Psoas muscle (tissue), 7 donors: ENCODE measurements at regions not wholly inside any gene's neighbourhood (a gene's known extent, or its start where the extent isn't known, plus 50 kb on each side); places are given as distances from the start of the nearest gene placed in this dataset.

Experiments
- ATAC-seq, 4 donors: fragments of 200-7000 bp; cut with Tn5 transposase; one replicate each; pipeline ENCODE4 v1.9.1; 2020; ENCODE audit warnings: moderate library complexity in 3 of 4, mild to moderate bottlenecking in 2 of 4
- DNase-seq, 2 donors: peaks; one replicate each; pipeline ENCODE4 v3.0.0-alpha.2; 2020
- H3K27ac ChIP-seq: fragments of 200-600 bp; one replicate; pipeline ENCODE4 v1.8.0; 2022
- H3K27me3 ChIP-seq, 3 donors: fragments of 200-600 bp in 1 of 3; one replicate each; pipeline versions ENCODE4 v1.6.1 to v1.8.0; 2013 to 2022; ENCODE audit warnings: low read length in 2 of 3, mild to moderate bottlenecking in 2 of 3, moderate library complexity in 1 of 3; ENCODE audit not compliant: insufficient read depth in 3 of 3
- H3K36me3 ChIP-seq, 2 donors: fragments of 200-600 bp in 1 of 2; one replicate each; pipeline versions ENCODE4 v1.6.1 to v1.8.0; 2013 to 2022; ENCODE audit warnings: low read depth in 1 of 2, mild to moderate bottlenecking in 1 of 2, moderate library complexity in 1 of 2; ENCODE audit not compliant: insufficient read depth in 1 of 2
- H3K4me1 ChIP-seq: fragments of 200-600 bp; one replicate; pipeline ENCODE4 v1.8.0; 2022
- H3K4me3 ChIP-seq: fragments of 200-600 bp; one replicate; pipeline ENCODE4 v1.8.0; 2022; ENCODE audit warnings: mild to moderate bottlenecking
- H3K9me3 ChIP-seq: fragments of 200-600 bp; one replicate; pipeline ENCODE4 v1.8.0; 2022
- WGBS, 3 donors: extraction: QIAGEN DNeasy Blood & Tissue Kit; methylation state at CpG; one replicate each; pipeline versions ENCODE4 v1.1.6 to v1.1.7; 2013; 5-methylcytosine and 5-hydroxymethylcytosine counted together
- intact Hi-C, 2 donors: fragments of 100-400 bp; cut with DNase I; formaldehyde crosslinking; loops; one replicate each; pipeline versions ENCODE4 v1.11.0 to v1.14.2; 2022
- TF ChIP-seq, protein P1 (sequence below): fragments of 200-600 bp; IDR thresholded peaks from one replicate; pipeline ENCODE4 v1.8.0; 2022; ENCODE audit warnings: antibody characterized with exemption
- donor health status: healthy with polysubstance abuse.
- donor health status: DM: no; HTN: no; CAD: no; lungs with moderate emphysema.
- donor health status: Bipolar disorder and iron deficiency.
- donor health status: healthy.
- donor health status: DM: yes; HTN: yes; CAD: no.
- donor health status: DM: no; HTN: no; CAD: no.
- donor health status: DM: yes; HTN: yes; CAD: no.

- Histone ChIP-seq H3K36me3 (no peaks in the 10 kb centered on the region), H3K4me1 (no peaks in the 10 kb centered on the region), H3K9me3 (no peaks in the 10 kb centered on the region), H3K27ac (no peak overlapping the region), H3K27me3 (no peaks in the 10 kb centered on the region), H3K4me3 (no peak overlapping the region)
- intact Hi-C loops, result no loop called here
- DNase-seq (no peak), ATAC-seq (no peak)
- TF ChIP-seq, protein P1, sequence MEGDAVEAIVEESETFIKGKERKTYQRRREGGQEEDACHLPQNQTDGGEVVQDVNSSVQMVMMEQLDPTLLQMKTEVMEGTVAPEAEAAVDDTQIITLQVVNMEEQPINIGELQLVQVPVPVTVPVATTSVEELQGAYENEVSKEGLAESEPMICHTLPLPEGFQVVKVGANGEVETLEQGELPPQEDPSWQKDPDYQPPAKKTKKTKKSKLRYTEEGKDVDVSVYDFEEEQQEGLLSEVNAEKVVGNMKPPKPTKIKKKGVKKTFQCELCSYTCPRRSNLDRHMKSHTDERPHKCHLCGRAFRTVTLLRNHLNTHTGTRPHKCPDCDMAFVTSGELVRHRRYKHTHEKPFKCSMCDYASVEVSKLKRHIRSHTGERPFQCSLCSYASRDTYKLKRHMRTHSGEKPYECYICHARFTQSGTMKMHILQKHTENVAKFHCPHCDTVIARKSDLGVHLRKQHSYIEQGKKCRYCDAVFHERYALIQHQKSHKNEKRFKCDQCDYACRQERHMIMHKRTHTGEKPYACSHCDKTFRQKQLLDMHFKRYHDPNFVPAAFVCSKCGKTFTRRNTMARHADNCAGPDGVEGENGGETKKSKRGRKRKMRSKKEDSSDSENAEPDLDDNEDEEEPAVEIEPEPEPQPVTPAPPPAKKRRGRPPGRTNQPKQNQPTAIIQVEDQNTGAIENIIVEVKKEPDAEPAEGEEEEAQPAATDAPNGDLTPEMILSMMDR, result no peak
Measured at GRCh38 chr3:6723205-6723604, 137.7 kb upstream of the GRM7 start.

GRCh38 chr3:6726811-6727210, 134.1 kb upstream of the GRM7 start:
- H3K27ac ChIP-seq, result no peak overlapping the region
- no peak for ATAC-seq
- H3K36me3 ChIP-seq, result no peaks in the 10 kb centered on the region
- DNase-seq, result no peak
- no peaks in the 10 kb centered on the region for H3K4me1 ChIP-seq
- no peaks in the 10 kb centered on the region for H3K27me3 ChIP-seq
- no peak overlapping the region for H3K4me3 ChIP-seq
- intact Hi-C loops, result no loop called here
- H3K9me3 ChIP-seq, result no peaks in the 10 kb centered on the region
- TF ChIP-seq, protein P1, result no peak

DNA sequence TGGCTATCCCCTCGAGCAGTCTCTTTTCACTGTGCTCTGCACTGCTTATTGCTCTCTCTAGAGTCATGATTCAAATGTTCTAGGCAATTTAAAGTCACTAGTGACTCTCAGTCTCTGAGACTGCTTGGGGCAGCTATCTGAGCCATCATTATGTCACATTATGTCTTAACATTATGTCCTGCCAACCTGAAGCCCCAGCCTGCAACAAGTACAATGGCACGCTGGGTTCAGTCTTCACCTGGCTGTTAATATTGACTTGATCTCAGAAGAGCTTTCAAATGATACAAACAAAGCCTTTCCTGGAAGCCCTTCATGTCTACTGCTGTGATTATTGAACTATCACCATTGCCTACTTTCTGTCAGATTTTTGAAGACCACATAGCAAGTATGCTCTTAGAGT, 128.1 kb upstream of the GRM7 start:
- intact Hi-C loops, result no loop called here
- no peaks in the 10 kb centered on the region for H3K4me1 ChIP-seq
- H3K27ac ChIP-seq, result no peak overlapping the region
- 65 to 74% (median 70%) methylated on average over 2 of the region's 2 CpGs for WGBS, 3 donors
- H3K36me3 ChIP-seq, result no peaks in the 10 kb centered on the region
- TF ChIP-seq, protein P1, result no peak
- H3K27me3 ChIP-seq, result no peaks in the 10 kb centered on the region
- no peak overlapping the region for H3K4me3 ChIP-seq
- no peak for DNase-seq
- ATAC-seq, result no peak
- no peaks in the 10 kb centered on the region for H3K9me3 ChIP-seq

- H3K4me3 ChIP-seq, result no peak overlapping the region
- no peaks in the 10 kb centered on the region for H3K4me1 ChIP-seq
- TF ChIP-seq, protein P1, result no peak
- 89 to 97% (median 93%) methylated on average over 5 of the region's 5 CpGs for WGBS, 3 donors
- no peaks in the 10 kb centered on the region for H3K9me3 ChIP-seq
- no peak overlapping the region for H3K27ac ChIP-seq
- intact Hi-C loops, result no loop called here
- ATAC-seq, result no peak
- DNase-seq, result no peak
- H3K27me3 ChIP-seq, result no peaks in the 10 kb centered on the region
- no peaks in the 10 kb centered on the region for H3K36me3 ChIP-seq
Measured at GRCh38 chr3:6733699-6734394, 127.1 kb upstream of the GRM7 start.

GRCh38 chr3:6734395-6734746, 126.5 kb upstream of the GRM7 start:
- Histone ChIP-seq H3K36me3 (no peaks in the 10 kb centered on the region), H3K4me1 (no peaks in the 10 kb centered on the region), H3K27ac (no peak overlapping the region), H3K4me3 (no peak overlapping the region), H3K9me3 (no peaks in the 10 kb centered on the region), H3K27me3 (no peaks in the 10 kb centered on the region)
- no peak for DNase-seq
- TF ChIP-seq, protein P1, result no peak
- no peak for ATAC-seq
- WGBS, 3 donors, result 85 to 87% (median 86%) methylated on average over 5 of the region's 5 CpGs
- intact Hi-C loops, result no loop called here
